Left lung (tissue), 4 donors: ENCODE measurements at regions not wholly inside any gene's neighbourhood (a gene's known extent, or its start where the extent isn't known, plus 50 kb on each side); places are given as distances from the start of the nearest gene placed in this dataset.

ENCODE experiments used
- ATAC-seq: fragments of 200-7000 bp; cut with Tn5 transposase; one replicate; pipeline ENCODE4 v1.9.1; 2020; ENCODE audit warnings: moderate library complexity
- DNase-seq, 4 donors: peaks; one replicate each; pipeline ENCODE4 v3.0.0-alpha.2; 2013 to 2020
- H3K27ac ChIP-seq, 2 donors: fragments of 200-600 bp; sonication (generic) in 1 of 2; one replicate each; pipeline versions ENCODE4 v1.5.0 to v1.8.0; 2020 to 2021
- H3K27me3 ChIP-seq, 2 donors: fragments of 200-600 bp; sonication (generic) in 1 of 2; one replicate each; pipeline versions ENCODE4 v1.5.0 to v1.8.0; 2020 to 2021
- H3K36me3 ChIP-seq, 2 donors: fragments of 200-600 bp; sonication (generic) in 1 of 2; one replicate each; pipeline versions ENCODE4 v1.5.0 to v1.8.0; 2020 to 2021
- H3K4me1 ChIP-seq, 2 donors: fragments of 200-600 bp; one replicate each; pipeline ENCODE4 v1.8.0; 2021
- H3K4me3 ChIP-seq, 2 donors: fragments of 200-600 bp; sonication (generic) in 1 of 2; one replicate each; pipeline versions ENCODE4 v1.5.0 to v1.8.0; 2020 to 2021; ENCODE audit warnings: mild to moderate bottlenecking in 1 of 2
- H3K9me3 ChIP-seq, 2 donors: fragments of 200-600 bp; sonication (generic) in 1 of 2; one replicate each; pipeline versions ENCODE4 v1.5.0 to v1.8.0; 2020 to 2021
- intact Hi-C, 2 donors: fragments of 100-400 bp; cut with DNase I; formaldehyde crosslinking; loops; one replicate each; pipeline versions ENCODE4 v1.11.2 to v1.14.2; 2022
- TF ChIP-seq, protein P1 (sequence below), 2 donors: fragments of 200-600 bp; sonication (generic) in 1 of 2; IDR thresholded peaks; one replicate each; pipeline versions ENCODE4 v1.5.0 to v1.8.0; 2021; ENCODE audit warnings: antibody characterized with exemption in 2 of 2
- donor health status: DM: no; HTN: yes; CAD: no.
- donor health status: DM: no; HTN: no; CAD: no.

DNA sequence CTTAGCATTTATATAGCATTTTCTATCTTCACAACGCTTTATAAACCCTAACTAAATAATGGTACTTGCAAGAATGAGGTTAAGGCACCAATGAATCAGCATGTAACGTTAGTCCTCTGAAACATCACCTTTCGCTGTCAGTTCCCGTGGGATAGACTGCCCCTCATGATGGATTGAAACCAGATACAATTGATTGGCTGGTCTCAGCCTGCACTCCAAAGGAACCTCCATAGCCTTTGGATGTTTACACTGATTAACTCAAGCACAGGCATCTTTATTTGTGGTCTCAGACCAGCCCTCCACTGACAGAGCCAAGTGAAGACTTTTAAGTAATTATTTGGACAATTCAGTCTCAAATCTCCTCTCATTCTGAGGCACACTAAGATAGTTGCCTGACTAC is 1339.4 kb upstream of the WWC1 start:
- TF ChIP-seq, protein P1, sequence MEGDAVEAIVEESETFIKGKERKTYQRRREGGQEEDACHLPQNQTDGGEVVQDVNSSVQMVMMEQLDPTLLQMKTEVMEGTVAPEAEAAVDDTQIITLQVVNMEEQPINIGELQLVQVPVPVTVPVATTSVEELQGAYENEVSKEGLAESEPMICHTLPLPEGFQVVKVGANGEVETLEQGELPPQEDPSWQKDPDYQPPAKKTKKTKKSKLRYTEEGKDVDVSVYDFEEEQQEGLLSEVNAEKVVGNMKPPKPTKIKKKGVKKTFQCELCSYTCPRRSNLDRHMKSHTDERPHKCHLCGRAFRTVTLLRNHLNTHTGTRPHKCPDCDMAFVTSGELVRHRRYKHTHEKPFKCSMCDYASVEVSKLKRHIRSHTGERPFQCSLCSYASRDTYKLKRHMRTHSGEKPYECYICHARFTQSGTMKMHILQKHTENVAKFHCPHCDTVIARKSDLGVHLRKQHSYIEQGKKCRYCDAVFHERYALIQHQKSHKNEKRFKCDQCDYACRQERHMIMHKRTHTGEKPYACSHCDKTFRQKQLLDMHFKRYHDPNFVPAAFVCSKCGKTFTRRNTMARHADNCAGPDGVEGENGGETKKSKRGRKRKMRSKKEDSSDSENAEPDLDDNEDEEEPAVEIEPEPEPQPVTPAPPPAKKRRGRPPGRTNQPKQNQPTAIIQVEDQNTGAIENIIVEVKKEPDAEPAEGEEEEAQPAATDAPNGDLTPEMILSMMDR (IDR thresholded peaks at IDR 0.05) = no peak
- Histone ChIP-seq H3K36me3 (no peaks in the 10 kb centered on the region), H3K4me1 (no peaks in the 10 kb centered on the region), H3K27ac (no peak overlapping the region), H3K9me3 (no peaks in the 10 kb centered on the region), H3K4me3 (no peak overlapping the region), H3K27me3 (no peaks in the 10 kb centered on the region)
- DNase-seq (no peak), ATAC-seq (no peak)
- intact Hi-C loops = no loop called here

DNA sequence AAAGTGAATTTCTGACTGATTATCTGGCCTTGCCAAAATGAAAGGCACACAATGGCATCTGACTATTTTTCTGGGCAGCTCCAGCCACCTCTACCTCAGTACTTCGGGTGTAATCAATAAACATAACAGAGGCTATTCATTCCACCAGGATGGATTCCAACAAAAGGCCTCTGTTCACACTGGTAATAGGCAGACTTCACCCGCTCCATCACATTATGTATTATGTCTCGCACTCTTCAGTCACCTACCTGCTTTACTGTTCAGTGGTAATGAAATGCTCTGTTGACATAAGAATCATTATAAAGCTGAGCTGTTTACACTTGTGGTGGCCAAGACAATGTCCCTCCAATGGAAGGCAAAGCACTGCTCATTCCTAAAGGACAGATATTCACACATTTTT is 1333.7 kb upstream of the WWC1 start:
- TF ChIP-seq, protein P1 (IDR thresholded peaks at IDR 0.05) = no peak
- ATAC-seq (no peak), DNase-seq (no peak)
- intact Hi-C loops = no loop called here
- Histone ChIP-seq H3K4me3 (no peak overlapping the region), H3K27me3 (no peaks in the 10 kb centered on the region), H3K9me3 (no peaks in the 10 kb centered on the region), H3K4me1 (no peaks in the 10 kb centered on the region), H3K36me3 (no peaks in the 10 kb centered on the region), H3K27ac (no peak overlapping the region)

DNA sequence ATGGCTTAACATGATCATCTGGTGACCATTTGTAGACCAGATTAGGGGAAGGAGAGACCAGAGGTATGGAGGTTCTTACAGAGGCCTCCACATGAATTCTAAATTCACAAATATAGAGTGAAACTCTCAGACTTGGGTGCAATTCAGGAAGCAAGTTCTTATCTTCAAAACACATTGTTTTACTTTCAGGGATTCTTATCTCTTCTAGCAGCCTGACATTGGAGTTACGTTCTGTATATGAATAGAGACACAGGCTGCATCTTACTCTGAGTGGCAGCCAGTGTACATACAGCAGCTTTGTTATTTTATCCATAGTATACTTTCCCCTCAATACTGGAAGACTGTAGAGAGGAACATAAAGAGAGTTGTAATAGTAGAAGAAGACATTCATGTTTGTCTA is 1331.7 kb upstream of the WWC1 start:
- H3K4me3 ChIP-seq = no peak overlapping the region
- intact Hi-C loops = no loop called here

DNA sequence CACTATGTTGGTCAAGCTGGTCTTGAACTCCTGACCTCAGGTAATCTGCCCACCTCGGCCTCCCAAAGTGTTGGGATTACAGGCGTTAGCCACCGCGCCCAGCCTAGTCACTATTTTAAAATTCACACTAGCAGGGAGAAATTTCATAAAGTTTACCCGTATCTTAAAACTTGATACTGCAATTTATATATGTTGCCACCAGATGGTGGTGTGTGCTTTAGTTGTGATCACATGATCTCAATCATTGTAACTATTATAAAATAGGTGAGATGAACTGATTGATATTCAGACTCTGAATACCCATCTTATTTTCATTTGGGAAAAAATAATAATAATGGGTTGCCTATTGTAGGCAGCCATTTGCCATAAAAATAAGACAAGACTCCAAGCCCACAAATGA is 1330.4 kb upstream of the WWC1 start:
- H3K27ac ChIP-seq = no peak overlapping the region
- intact Hi-C loops = no loop called here
- no peak overlapping the region for H3K4me3 ChIP-seq
- H3K27me3 ChIP-seq = no peaks in the 10 kb centered on the region
- DNase-seq = no peak
- no peaks in the 10 kb centered on the region for H3K36me3 ChIP-seq
- no peaks in the 10 kb centered on the region for H3K9me3 ChIP-seq
- TF ChIP-seq, protein P1 (IDR thresholded peaks at IDR 0.05) = no peak
- H3K4me1 ChIP-seq = no peaks in the 10 kb centered on the region
- ATAC-seq = no peak

More for the DNA sequence above, 1331.7 kb upstream of the WWC1 start:
- ATAC-seq (no peak), DNase-seq (no peak)
- Histone ChIP-seq H3K27me3 (no peaks in the 10 kb centered on the region), H3K4me1 (no peaks in the 10 kb centered on the region), H3K36me3 (no peaks in the 10 kb centered on the region), H3K9me3 (no peaks in the 10 kb centered on the region), H3K27ac (no peak overlapping the region)
- TF ChIP-seq, protein P1 (IDR thresholded peaks at IDR 0.05) = no peak

DNA sequence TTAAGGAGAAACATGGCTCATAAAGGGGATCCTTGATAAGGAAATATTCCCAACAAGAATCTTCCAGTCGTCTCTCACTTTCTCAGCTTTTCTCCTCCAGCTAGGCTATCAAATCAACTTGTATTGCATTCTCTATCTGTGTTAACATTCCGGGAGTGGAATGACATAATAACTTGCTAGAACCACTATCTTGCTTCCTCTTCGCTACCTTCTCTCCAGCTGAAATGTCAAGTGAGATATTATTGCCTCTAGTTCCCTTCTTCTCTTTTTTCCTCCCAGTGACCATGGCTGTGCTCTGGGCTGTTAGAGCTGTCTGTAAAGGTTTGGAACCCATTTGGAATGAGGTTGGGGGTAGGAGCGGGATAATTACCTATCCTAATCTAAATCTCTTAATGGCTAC is 1329.5 kb upstream of the WWC1 start:
- Histone ChIP-seq H3K27ac (no peak overlapping the region), H3K36me3 (no peaks in the 10 kb centered on the region), H3K4me3 (no peak overlapping the region), H3K4me1 (no peaks in the 10 kb centered on the region), H3K27me3 (no peaks in the 10 kb centered on the region), H3K9me3 (no peaks in the 10 kb centered on the region)
- ATAC-seq (no peak), DNase-seq (no peak)
- TF ChIP-seq, protein P1 (IDR thresholded peaks at IDR 0.05) = no peak
- intact Hi-C loops = no loop called here
